ENCODE measurements at regions not wholly inside any gene's neighbourhood (a gene's known extent, or its start where the extent isn't known, plus 50 kb on each side); places are given as distances from the start of the nearest gene placed in this dataset.

- Mint-ChIP-seq H3K4me1 (no peaks in the 10 kb centered on the region), H3K4me3 (no peak overlapping the region), H3K27me3 (peaks cover 11% of the 10 kb centered on the region), H3K27ac (no peak overlapping the region), H3K36me3 (no peaks in the 10 kb centered on the region), H3K9me3 (peaks cover 4% of the 10 kb centered on the region)
- no peak for DNase-seq
- CTCF ChIA-PET, result no interaction called here
Observed at GRCh38 chr2:215718890-215719289, 283.0 kb upstream of the FN1 start.

GRCh38 chr2:215718436-215718835, 282.6 kb upstream of the FN1 start:
- H3K27ac Mint-ChIP-seq, result no peak overlapping the region
- no peaks in the 10 kb centered on the region for H3K4me1 Mint-ChIP-seq
- no peak for DNase-seq
- H3K27me3 Mint-ChIP-seq, result peaks cover 11% of the 10 kb centered on the region
- no peak overlapping the region for H3K4me3 Mint-ChIP-seq
- CTCF ChIA-PET, result no interaction called here
- H3K9me3 Mint-ChIP-seq, result peaks cover 4% of the 10 kb centered on the region
- no peaks in the 10 kb centered on the region for H3K36me3 Mint-ChIP-seq

- H3K4me3 Mint-ChIP-seq, result no peak overlapping the region
- CTCF ChIA-PET, result no interaction called here
- DNase-seq, result no peak
- H3K36me3 Mint-ChIP-seq, result no peaks in the 10 kb centered on the region
- H3K9me3 Mint-ChIP-seq, result peaks cover 4% of the 10 kb centered on the region
- no peaks in the 10 kb centered on the region for H3K4me1 Mint-ChIP-seq
- no peak overlapping the region for H3K27ac Mint-ChIP-seq
- H3K27me3 Mint-ChIP-seq, result peaks cover 11% of the 10 kb centered on the region
Observed at GRCh38 chr2:215717501-215718381, 281.9 kb upstream of the FN1 start.

- no peak overlapping the region for H3K4me3 Mint-ChIP-seq
- CTCF ChIA-PET, result no interaction called here
- no peak for DNase-seq
- H3K9me3 Mint-ChIP-seq, result peaks cover 4% of the 10 kb centered on the region
- no peaks in the 10 kb centered on the region for H3K36me3 Mint-ChIP-seq
- H3K27me3 Mint-ChIP-seq, result peaks cover 10% of the 10 kb centered on the region
- no peak overlapping the region for H3K27ac Mint-ChIP-seq
- H3K4me1 Mint-ChIP-seq, result no peaks in the 10 kb centered on the region
Observed at GRCh38 chr2:215716956-215717355, 281.1 kb upstream of the FN1 start.

- no peaks in the 10 kb centered on the region for H3K4me1 Mint-ChIP-seq
- H3K27me3 Mint-ChIP-seq, result peaks cover 10% of the 10 kb centered on the region
- H3K9me3 Mint-ChIP-seq, result no peaks in the 10 kb centered on the region
- no peak for DNase-seq
- no peak overlapping the region for H3K27ac Mint-ChIP-seq
- H3K4me3 Mint-ChIP-seq, result no peak overlapping the region
- CTCF ChIA-PET, result no interaction called here
- H3K36me3 Mint-ChIP-seq, result no peaks in the 10 kb centered on the region
Observed at GRCh38 chr2:215712871-215713790, 277.3 kb upstream of the FN1 start.

- DNase-seq, result no peak
- Mint-ChIP-seq H3K4me1 (no peaks in the 10 kb centered on the region), H3K36me3 (no peaks in the 10 kb centered on the region), H3K9me3 (no peaks in the 10 kb centered on the region), H3K4me3 (no peak overlapping the region), H3K27me3 (peaks cover 10% of the 10 kb centered on the region), H3K27ac (no peak overlapping the region)
- CTCF ChIA-PET, result no interaction called here
Observed at GRCh38 chr2:215712219-215712868, 276.5 kb upstream of the FN1 start.

- H3K4me1 Mint-ChIP-seq, result no peaks in the 10 kb centered on the region
- CTCF ChIA-PET, result no interaction called here
- no peaks in the 10 kb centered on the region for H3K36me3 Mint-ChIP-seq
- no peak overlapping the region for H3K27ac Mint-ChIP-seq
- no peak overlapping the region for H3K4me3 Mint-ChIP-seq
- H3K9me3 Mint-ChIP-seq, result no peaks in the 10 kb centered on the region
- no peak for DNase-seq
- peaks cover 10% of the 10 kb centered on the region for H3K27me3 Mint-ChIP-seq
Observed at GRCh38 chr2:215711471-215712034, 275.7 kb upstream of the FN1 start.

- Mint-ChIP-seq H3K27ac (no peak overlapping the region), H3K27me3 (peaks cover 3% of the 10 kb centered on the region), H3K36me3 (no peaks in the 10 kb centered on the region), H3K4me3 (no peak overlapping the region), H3K9me3 (no peaks in the 10 kb centered on the region), H3K4me1 (no peaks in the 10 kb centered on the region)
- DNase-seq, result no peak
- CTCF ChIA-PET, result no interaction called here
Observed at GRCh38 chr2:215707608-215708007, 271.7 kb upstream of the FN1 start.

GRCh38 chr2:215705771-215706361, 270.0 kb upstream of the FN1 start:
- Mint-ChIP-seq H3K4me1 (no peaks in the 10 kb centered on the region), H3K27ac (no peak overlapping the region), H3K36me3 (no peaks in the 10 kb centered on the region), H3K4me3 (no peak overlapping the region), H3K27me3 (no peaks in the 10 kb centered on the region), H3K9me3 (no peaks in the 10 kb centered on the region)
- DNase-seq, result no peak
- CTCF ChIA-PET, result no interaction called here

- no peak for DNase-seq
- Mint-ChIP-seq H3K27me3 (no peaks in the 10 kb centered on the region), H3K27ac (no peak overlapping the region), H3K4me1 (no peaks in the 10 kb centered on the region), H3K36me3 (no peaks in the 10 kb centered on the region), H3K9me3 (no peaks in the 10 kb centered on the region), H3K4me3 (no peak overlapping the region)
- CTCF ChIA-PET, result no interaction called here
Observed at GRCh38 chr2:215705281-215705680, 269.4 kb upstream of the FN1 start.

- Mint-ChIP-seq H3K27ac (no peak overlapping the region), H3K27me3 (peaks cover 4% of the 10 kb centered on the region), H3K36me3 (no peaks in the 10 kb centered on the region), H3K9me3 (no peaks in the 10 kb centered on the region), H3K4me3 (no peak overlapping the region), H3K4me1 (no peaks in the 10 kb centered on the region)
- DNase-seq, result no peak
- CTCF ChIA-PET, result no interaction called here
Observed at GRCh38 chr2:215702116-215702902, 266.4 kb upstream of the FN1 start.

GRCh38 chr2:215699700-215700538, 264.1 kb upstream of the FN1 start:
- Mint-ChIP-seq H3K27me3 (peaks cover 4% of the 10 kb centered on the region), H3K36me3 (no peaks in the 10 kb centered on the region), H3K9me3 (no peaks in the 10 kb centered on the region), H3K4me3 (no peak overlapping the region), H3K4me1 (no peaks in the 10 kb centered on the region), H3K27ac (no peak overlapping the region)
- DNase-seq, result no peak
- CTCF ChIA-PET, result no interaction called here

- H3K4me1 Mint-ChIP-seq, result no peaks in the 10 kb centered on the region
- CTCF ChIA-PET, result no interaction called here
- H3K9me3 Mint-ChIP-seq, result no peaks in the 10 kb centered on the region
- H3K27me3 Mint-ChIP-seq, result peaks cover 4% of the 10 kb centered on the region
- no peak for DNase-seq
- no peaks in the 10 kb centered on the region for H3K36me3 Mint-ChIP-seq
- H3K4me3 Mint-ChIP-seq, result no peak overlapping the region
- H3K27ac Mint-ChIP-seq, result no peak overlapping the region
Observed at GRCh38 chr2:215699018-215699417, 263.1 kb upstream of the FN1 start.

All from activated naive CD4-positive, alpha-beta T cell treated with anti-CD3 and anti-CD28 coated beads, Interleukin-2, amount 10 ng/mL, durations not matched to agents 7 days and 5 days (primary cell).